GM12891 (cell line): ENCODE measurements at regions not wholly inside any gene's neighbourhood (a gene's known extent, or its start where the extent isn't known, plus 50 kb on each side); places are given as distances from the start of the nearest gene placed in this dataset.

Source experiments
- PAX5 ChIP-seq: IDR thresholded peaks from 2 replicates; pipeline ENCODE4 v1.6.1; 2011; ENCODE audit warnings: low read length, moderate library complexity, mild to moderate bottlenecking; ENCODE audit not compliant: insufficient read depth, severe bottlenecking
- POLR2A ChIP-seq: IDR thresholded peaks from 2 replicates; pipeline ENCODE4 v1.6.1; 2011; ENCODE audit warnings: low read depth, low read length, control low read depth
- POLR2AphosphoS5 ChIP-seq: IDR thresholded peaks from 2 replicates; pipeline ENCODE4 v1.6.1; 2011; ENCODE audit warnings: low read depth, low read length, control low read depth
- POU2F2 ChIP-seq: IDR thresholded peaks from 2 replicates; pipeline ENCODE4 v1.6.1; 2011; ENCODE audit warnings: low read depth, mild to moderate bottlenecking, control low read depth, low read length, moderate library complexity
- SPI1 ChIP-seq: IDR thresholded peaks from 2 replicates; pipeline ENCODE4 v1.6.1; 2011; ENCODE audit warnings: low read depth, low read length, control low read depth

GRCh38 chr13:82634946-82635345 is 1247.3 kb downstream of the SLITRK1 start:
- no peak for TF ChIP-seq POLR2A
- no peak for TF ChIP-seq POU2F2
- no peak for TF ChIP-seq SPI1
- no peak for TF ChIP-seq PAX5
- TF ChIP-seq POLR2AphosphoS5: no peak
